ENCODE measurements at regions not wholly inside any gene's neighbourhood (a gene's known extent, or its start where the extent isn't known, plus 50 kb on each side); places are given as distances from the start of the nearest gene placed in this dataset.

DNA sequence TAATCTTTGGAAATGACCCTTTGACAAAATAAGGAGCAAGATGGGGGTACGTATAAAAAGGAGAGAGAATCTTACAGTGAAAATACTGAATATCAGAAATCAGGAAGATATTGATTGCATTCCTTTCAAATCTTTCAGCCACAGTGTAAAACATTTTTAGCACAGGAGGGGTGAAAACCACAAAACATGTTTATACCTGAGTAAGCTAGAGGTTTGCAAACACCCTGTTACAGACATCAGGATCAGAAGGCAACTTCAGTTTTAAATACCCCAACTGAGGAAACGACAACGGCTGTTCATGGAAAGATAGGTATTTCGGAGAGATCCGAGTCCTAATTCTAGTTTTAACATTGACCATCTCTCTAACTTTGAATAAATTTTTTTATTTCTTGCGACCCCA, 69.1 kb upstream of the ITGB1 start:
- Histone ChIP-seq H3K4me3 (ENCODE audit: insufficient read depth, low read depth, low read length) (no peak overlapping the region), H3K79me1 (ENCODE audit: low read depth in 1 of 2, low read length in 2 of 2) (no peaks in the 10 kb centered on the region), H2BK5ac (ENCODE audit: low read depth, low read length, poor library complexity, severe bottlenecking) (no peak overlapping the region), H2AFZ (replicated peaks; ENCODE audit: low read length, poor library complexity) (no peak overlapping the region), H3K27ac (ENCODE audit: insufficient read depth, low read length) (no peak overlapping the region), H3K9me3 (ENCODE audit: control insufficient read depth, insufficient read depth, low read length) (no peaks in the 10 kb centered on the region), H4K91ac (ENCODE audit: insufficient read depth, low read depth, low read length) (no peak overlapping the region), H2BK15ac (ENCODE audit: low read depth, low read length) (no peak overlapping the region), H4K5ac (ENCODE audit: low read depth, low read length) (no peak overlapping the region), H3K4ac (ENCODE audit: low read depth, low read length) (no peak overlapping the region), H2BK20ac (ENCODE audit: low read depth, low read length) (no peak overlapping the region), H4K8ac (ENCODE audit: low read depth in 2 of 2, low read length in 2 of 2) (no peak overlapping the region), H3K9ac (ENCODE audit: low read depth, low read length) (no peak overlapping the region), H2BK120ac (ENCODE audit: low read depth, low read length) (no peak overlapping the region), H4K20me1 (ENCODE audit: insufficient read depth, low read length) (no peaks in the 10 kb centered on the region), H3K18ac (ENCODE audit: low read depth, low read length) (no peak overlapping the region), H3K27me3 (ENCODE audit: control insufficient read depth, insufficient read depth, low read length) (no peaks in the 10 kb centered on the region; the same call in 1 of the 2 replicates), H2AK9ac (replicated peaks; ENCODE audit: low read depth, low read length, poor library complexity) (no peak overlapping the region), H3K56ac (ENCODE audit: extremely low read depth, insufficient read depth, low read length) (no peak overlapping the region), H3K14ac (replicated peaks; ENCODE audit: low read depth, low read length) (no peak overlapping the region), H3K36me3 (ENCODE audit: control insufficient read depth, insufficient read depth, low read length) (no peaks in the 10 kb centered on the region), H3K4me2 (ENCODE audit: low read depth, low read length) (no peak overlapping the region), H3K23ac (ENCODE audit: low read depth, low read length) (no peak overlapping the region), H2AK5ac (ENCODE audit: low read depth, low read length) (no peak overlapping the region), H3K4me1 (ENCODE audit: control insufficient read depth, insufficient read depth, low read length) (peaks cover 2% of the 10 kb centered on the region; the same call in 1 of the 2 replicates), H3K9me1 (ENCODE audit: insufficient read depth, low read length) (peaks cover 3% of the 10 kb centered on the region; the same call in 1 of the 2 replicates)
- dilution Hi-C loops (cut with HindIII; ENCODE audit: low sequenced_read_pairs, unreplicated experiment) (no loop called here), in situ Hi-C loops (cut with MboI; ENCODE audit: low sequenced_read_pairs) (no loop called here), intact Hi-C loops (cut with micrococcal nuclease) (no loop called here)
- ChIA-PET CTCF (no interaction called here), POLR2A (ENCODE audit: unreplicated experiment) (no interaction called here)
- ATAC-seq (ENCODE audit: low read depth), result no peak
- no CpG with 5 or more reads among the region's 6 CpGs for WGBS, 2 experiments (ENCODE audit: extremely low coverage in 2 of 2, insufficient read length in 1 of 2)
- no peak for TF ChIP-seq NFE2L2 (IDR thresholded peaks at IDR 0.05; ENCODE audit: low read depth, low read length)
- TF ChIP-seq RCOR1 (IDR thresholded peaks at IDR 0.05; ENCODE audit: insufficient replicate concordance, low read length), result no peak
- TF ChIP-seq RFX5 (IDR thresholded peaks at IDR 0.05; ENCODE audit: low read depth, low read length), result no peak
- no peak for DNase-seq
- no TSS peak for BruUV-seq (replicated peaks)
